ENCODE measurements at regions not wholly inside any gene's neighbourhood (a gene's known extent, or its start where the extent isn't known, plus 50 kb on each side); places are given as distances from the start of the nearest gene placed in this dataset.

DNA sequence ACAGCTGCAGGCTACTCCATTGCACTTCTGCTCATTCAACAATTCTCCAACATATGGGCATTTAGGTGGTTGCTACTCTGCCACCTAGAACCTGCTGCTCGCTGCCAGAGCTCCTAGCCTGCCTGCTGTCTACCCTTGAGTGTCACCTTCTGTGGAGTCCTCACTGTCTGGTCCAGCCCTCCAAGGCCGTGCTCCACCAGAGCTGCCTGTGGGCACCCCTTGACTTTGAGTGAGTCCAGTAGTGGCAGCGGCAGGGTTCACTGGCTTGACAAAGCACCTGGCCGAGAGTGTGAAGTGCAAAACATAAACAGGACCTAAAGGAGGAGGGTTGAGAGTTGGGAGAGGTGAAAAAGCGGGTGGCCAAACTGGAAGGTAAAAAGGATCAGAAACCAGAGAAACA lies 120.3 kb upstream of the DNAH14 start:
- Histone ChIP-seq H2BK15ac (ENCODE audit: low read depth, low read length) (no peak overlapping the region), H3K4me1 (ENCODE audit: control insufficient read depth, insufficient read depth, low read length) (no peaks in the 10 kb centered on the region), H3K36me3 (ENCODE audit: control insufficient read depth, insufficient read depth, low read length) (no peaks in the 10 kb centered on the region), H3K4ac (ENCODE audit: low read depth, low read length) (no peak overlapping the region), H2AFZ (replicated peaks; ENCODE audit: low read length, poor library complexity) (no peak overlapping the region), H3K9me1 (ENCODE audit: insufficient read depth, low read length) (no peaks in the 10 kb centered on the region), H3K4me3 (ENCODE audit: insufficient read depth, low read depth, low read length) (no peak overlapping the region), H2BK5ac (ENCODE audit: low read depth, low read length, poor library complexity, severe bottlenecking) (no peak overlapping the region), H4K8ac (ENCODE audit: low read depth in 2 of 2, low read length in 2 of 2) (no peak overlapping the region), H2AK9ac (replicated peaks; ENCODE audit: low read depth, low read length, poor library complexity) (no peak overlapping the region), H3K27me3 (ENCODE audit: control insufficient read depth, insufficient read depth, low read length) (no peaks in the 10 kb centered on the region; the same call in 1 of the 2 replicates), H3K4me2 (ENCODE audit: low read depth, low read length) (no peak overlapping the region), H2AK5ac (ENCODE audit: low read depth, low read length) (no peak overlapping the region), H3K79me1 (ENCODE audit: low read depth in 1 of 2, low read length in 2 of 2) (no peaks in the 10 kb centered on the region), H2BK120ac (ENCODE audit: low read depth, low read length) (no peak overlapping the region), H3K9ac (ENCODE audit: low read depth, low read length) (no peak overlapping the region), H2BK20ac (ENCODE audit: low read depth, low read length) (no peak overlapping the region), H4K20me1 (ENCODE audit: insufficient read depth, low read length) (no peaks in the 10 kb centered on the region), H3K18ac (ENCODE audit: low read depth, low read length) (no peak overlapping the region), H3K23ac (ENCODE audit: low read depth, low read length) (no peak overlapping the region), H4K5ac (ENCODE audit: low read depth, low read length) (no peak overlapping the region), H3K9me3 (ENCODE audit: control insufficient read depth, insufficient read depth, low read length) (0 out of 2 replicates have a peak, but pooled peaks cover 3% of the 10 kb centered on the region), H3K14ac (replicated peaks; ENCODE audit: low read depth, low read length) (no peak overlapping the region), H4K91ac (ENCODE audit: insufficient read depth, low read depth, low read length) (no peak overlapping the region), H3K27ac (ENCODE audit: insufficient read depth, low read length) (no peak overlapping the region), H3K56ac (ENCODE audit: extremely low read depth, insufficient read depth, low read length) (no peak overlapping the region)
- dilution Hi-C loops (cut with HindIII; ENCODE audit: low sequenced_read_pairs, unreplicated experiment) (no loop called here), intact Hi-C loops (cut with micrococcal nuclease) (no loop called here), in situ Hi-C loops (cut with MboI; ENCODE audit: low sequenced_read_pairs) (no loop called here)
- no peak for TF ChIP-seq MAFK (IDR thresholded peaks at IDR 0.05; ENCODE audit: low read depth, low read length)
- TF ChIP-seq, protein P1, sequence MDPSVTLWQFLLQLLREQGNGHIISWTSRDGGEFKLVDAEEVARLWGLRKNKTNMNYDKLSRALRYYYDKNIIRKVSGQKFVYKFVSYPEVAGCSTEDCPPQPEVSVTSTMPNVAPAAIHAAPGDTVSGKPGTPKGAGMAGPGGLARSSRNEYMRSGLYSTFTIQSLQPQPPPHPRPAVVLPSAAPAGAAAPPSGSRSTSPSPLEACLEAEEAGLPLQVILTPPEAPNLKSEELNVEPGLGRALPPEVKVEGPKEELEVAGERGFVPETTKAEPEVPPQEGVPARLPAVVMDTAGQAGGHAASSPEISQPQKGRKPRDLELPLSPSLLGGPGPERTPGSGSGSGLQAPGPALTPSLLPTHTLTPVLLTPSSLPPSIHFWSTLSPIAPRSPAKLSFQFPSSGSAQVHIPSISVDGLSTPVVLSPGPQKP (IDR thresholded peaks at IDR 0.05; ENCODE audit: borderline replicate concordance, low read depth, low read length): no peak
- TF ChIP-seq, protein P2, sequence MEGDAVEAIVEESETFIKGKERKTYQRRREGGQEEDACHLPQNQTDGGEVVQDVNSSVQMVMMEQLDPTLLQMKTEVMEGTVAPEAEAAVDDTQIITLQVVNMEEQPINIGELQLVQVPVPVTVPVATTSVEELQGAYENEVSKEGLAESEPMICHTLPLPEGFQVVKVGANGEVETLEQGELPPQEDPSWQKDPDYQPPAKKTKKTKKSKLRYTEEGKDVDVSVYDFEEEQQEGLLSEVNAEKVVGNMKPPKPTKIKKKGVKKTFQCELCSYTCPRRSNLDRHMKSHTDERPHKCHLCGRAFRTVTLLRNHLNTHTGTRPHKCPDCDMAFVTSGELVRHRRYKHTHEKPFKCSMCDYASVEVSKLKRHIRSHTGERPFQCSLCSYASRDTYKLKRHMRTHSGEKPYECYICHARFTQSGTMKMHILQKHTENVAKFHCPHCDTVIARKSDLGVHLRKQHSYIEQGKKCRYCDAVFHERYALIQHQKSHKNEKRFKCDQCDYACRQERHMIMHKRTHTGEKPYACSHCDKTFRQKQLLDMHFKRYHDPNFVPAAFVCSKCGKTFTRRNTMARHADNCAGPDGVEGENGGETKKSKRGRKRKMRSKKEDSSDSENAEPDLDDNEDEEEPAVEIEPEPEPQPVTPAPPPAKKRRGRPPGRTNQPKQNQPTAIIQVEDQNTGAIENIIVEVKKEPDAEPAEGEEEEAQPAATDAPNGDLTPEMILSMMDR (conservative IDR thresholded peaks at IDR 0.05; ENCODE audit: low read depth, low read length): no peak
- TF ChIP-seq RFX5 (IDR thresholded peaks at IDR 0.05; ENCODE audit: low read depth, low read length): no peak
- ChIA-PET CTCF (no interaction called here), POLR2A (ENCODE audit: unreplicated experiment) (no interaction called here)
- ATAC-seq (ENCODE audit: low read depth): no peak
- no peak for DNase-seq
- 59% methylated on average over 3 of the region's 5 CpGs; no CpG with 5 or more reads in 1 of the 2 experiments for WGBS, 2 experiments (ENCODE audit: extremely low coverage in 2 of 2, insufficient read length in 1 of 2)
- BruUV-seq (replicated peaks): no TSS peak

Measured in IMR-90 (cell line).